Breast epithelium (tissue), 4 donors: ENCODE measurements at regions not wholly inside any gene's neighbourhood (a gene's known extent, or its start where the extent isn't known, plus 50 kb on each side); places are given as distances from the start of the nearest gene placed in this dataset.

Source experiments
- DNase-seq, 2 donors: peaks; one replicate each; pipeline ENCODE4 v3.0.0-alpha.2; 2019; ENCODE audit warnings: low spot score in 2 of 2
- H3K27ac ChIP-seq, 2 donors: fragments of 200-600 bp; sonication (generic) in 1 of 2; one replicate each; pipeline ENCODE4 v1.5.1; 2016 to 2019; ENCODE audit warnings: mild to moderate bottlenecking in 1 of 2
- H3K27me3 ChIP-seq, 2 donors: fragments of 200-600 bp; sonication (generic) in 1 of 2; one replicate each; pipeline versions ENCODE4 v1.5.1 to v1.6.0; 2017 to 2019; ENCODE audit warnings: control low read depth in 1 of 2, mild to moderate bottlenecking in 1 of 2
- H3K36me3 ChIP-seq: fragments of 200-600 bp; one replicate; pipeline ENCODE4 v1.5.1; 2019
- H3K4me1 ChIP-seq, 2 donors: fragments of 200-600 bp; sonication (generic); one replicate each; pipeline ENCODE4 v1.5.1; 2016 to 2019; ENCODE audit warnings: control low read depth in 1 of 2
- H3K4me3 ChIP-seq, 3 donors: fragments of 200-600 bp; sonication (generic); 1 replicate in 2 of 3; 2 replicates in 1 of 3; pipeline ENCODE4 v1.5.1; 2016 to 2019; ENCODE audit warnings: mild to moderate bottlenecking in 3 of 3, moderate library complexity in 2 of 3
- H3K9me3 ChIP-seq, 2 donors: fragments of 200-600 bp; sonication (generic) in 1 of 2; one replicate each; pipeline ENCODE4 v1.5.1; 2016 to 2019; ENCODE audit warnings: control low read depth in 1 of 2
- POLR2A ChIP-seq: fragments of 450-650 bp; IDR thresholded peaks from one replicate; pipeline ENCODE4 v1.6.1; 2016; ENCODE audit warnings: antibody characterized with exemption, mild to moderate bottlenecking, moderate library complexity
- POLR2AphosphoS5 ChIP-seq, 3 donors: sonication (generic); formaldehyde crosslinking; IDR thresholded peaks; one replicate each; pipeline ENCODE4 v1.6.1; 2017; ENCODE audit warnings: antibody characterized with exemption in 3 of 3
- intact Hi-C: fragments of 100-400 bp; cut with DNase I; formaldehyde crosslinking; loops from one replicate; pipeline ENCODE4 v1.15.1; 2023; ENCODE audit warnings: low total_unique reads
- TF ChIP-seq, protein P1 (sequence below), 3 donors: fragments of 450-650 bp; IDR thresholded peaks; one replicate each; pipeline ENCODE4 v1.5.1; 2016 to 2017; ENCODE audit warnings: antibody characterized with exemption in 3 of 3, mild to moderate bottlenecking in 3 of 3, moderate library complexity in 3 of 3

DNA sequence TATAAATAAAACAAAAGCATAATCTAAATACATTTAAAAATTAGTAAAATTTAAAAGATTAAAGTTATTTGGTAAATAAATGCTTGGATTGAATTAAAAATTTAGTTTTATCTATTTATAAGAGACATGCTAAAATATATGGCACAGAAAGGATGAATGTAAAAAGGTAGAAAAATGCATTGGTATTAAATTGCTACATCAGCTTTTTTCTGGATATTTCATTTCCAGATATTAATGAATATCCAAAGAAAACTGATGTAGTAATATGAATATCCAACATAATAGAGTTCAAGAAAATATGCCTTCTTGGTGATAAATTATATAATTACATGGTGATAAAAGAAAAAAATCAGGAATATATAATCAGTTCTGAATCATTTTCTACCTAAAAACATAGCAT, 1743.9 kb downstream of the RPA4 start:
- Histone ChIP-seq H3K9me3 (no peaks in the 10 kb centered on the region), H3K4me1 (no peaks in the 10 kb centered on the region), H3K27ac (no peak overlapping the region), H3K4me3 (no peak overlapping the region), H3K27me3 (no peaks in the 10 kb centered on the region), H3K36me3 (no peaks in the 10 kb centered on the region)
- intact Hi-C loops, result no loop called here
- TF ChIP-seq, protein P1, sequence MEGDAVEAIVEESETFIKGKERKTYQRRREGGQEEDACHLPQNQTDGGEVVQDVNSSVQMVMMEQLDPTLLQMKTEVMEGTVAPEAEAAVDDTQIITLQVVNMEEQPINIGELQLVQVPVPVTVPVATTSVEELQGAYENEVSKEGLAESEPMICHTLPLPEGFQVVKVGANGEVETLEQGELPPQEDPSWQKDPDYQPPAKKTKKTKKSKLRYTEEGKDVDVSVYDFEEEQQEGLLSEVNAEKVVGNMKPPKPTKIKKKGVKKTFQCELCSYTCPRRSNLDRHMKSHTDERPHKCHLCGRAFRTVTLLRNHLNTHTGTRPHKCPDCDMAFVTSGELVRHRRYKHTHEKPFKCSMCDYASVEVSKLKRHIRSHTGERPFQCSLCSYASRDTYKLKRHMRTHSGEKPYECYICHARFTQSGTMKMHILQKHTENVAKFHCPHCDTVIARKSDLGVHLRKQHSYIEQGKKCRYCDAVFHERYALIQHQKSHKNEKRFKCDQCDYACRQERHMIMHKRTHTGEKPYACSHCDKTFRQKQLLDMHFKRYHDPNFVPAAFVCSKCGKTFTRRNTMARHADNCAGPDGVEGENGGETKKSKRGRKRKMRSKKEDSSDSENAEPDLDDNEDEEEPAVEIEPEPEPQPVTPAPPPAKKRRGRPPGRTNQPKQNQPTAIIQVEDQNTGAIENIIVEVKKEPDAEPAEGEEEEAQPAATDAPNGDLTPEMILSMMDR (IDR thresholded peaks at IDR 0.05), result no peak
- TF ChIP-seq POLR2AphosphoS5 (IDR thresholded peaks at IDR 0.05) (no peak), POLR2A (no peak)
- no peak for DNase-seq

DNA sequence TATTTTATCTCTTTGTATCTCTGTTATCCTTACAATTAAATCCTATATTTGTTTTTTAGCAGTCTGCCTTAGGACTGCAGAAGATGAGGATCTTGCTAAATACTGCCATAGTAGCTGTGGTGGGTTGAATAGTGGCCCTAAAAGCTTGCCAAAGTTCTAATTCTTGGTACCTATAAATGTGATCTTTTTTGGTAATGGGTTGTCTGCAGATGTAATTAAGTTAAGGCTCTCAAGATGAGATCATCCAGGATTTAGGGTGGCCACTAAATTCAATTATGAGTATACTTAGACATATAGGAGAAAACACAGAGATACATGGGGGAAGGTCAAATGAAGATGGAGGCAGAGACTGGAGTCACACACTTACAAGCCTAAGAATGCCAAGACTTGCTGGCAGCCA, 1753.7 kb downstream of the RPA4 start:
- Histone ChIP-seq H3K4me1 (no peaks in the 10 kb centered on the region), H3K27me3 (peaks cover 0 to 12% of the 10 kb centered on the region in 2 donors), H3K4me3 (no peak overlapping the region), H3K27ac (no peak overlapping the region), H3K9me3 (peaks cover 0 to 13% of the 10 kb centered on the region in 2 donors), H3K36me3 (no peaks in the 10 kb centered on the region)
- DNase-seq, result no peak
- TF ChIP-seq, protein P1 (IDR thresholded peaks at IDR 0.05), result no peak
- no peak for TF ChIP-seq POLR2AphosphoS5 (IDR thresholded peaks at IDR 0.05)
- TF ChIP-seq POLR2A, result no peak
- intact Hi-C loops, result no loop called here

- H3K4me1 ChIP-seq, result no peaks in the 10 kb centered on the region
- intact Hi-C loops, result no loop called here
- DNase-seq, result no peak
- peaks cover 0 to 31% of the 10 kb centered on the region in 2 donors for H3K27me3 ChIP-seq
- H3K27ac ChIP-seq, result no peak overlapping the region
- no peaks in the 10 kb centered on the region for H3K9me3 ChIP-seq
- TF ChIP-seq, protein P1 (IDR thresholded peaks at IDR 0.05), result no peak
- TF ChIP-seq POLR2AphosphoS5 (IDR thresholded peaks at IDR 0.05) (no peak), POLR2A (no peak)
- H3K36me3 ChIP-seq, result no peaks in the 10 kb centered on the region
- H3K4me3 ChIP-seq, result no peak overlapping the region
Measured at GRCh38 chrX:98646351-98646750, 1762.6 kb downstream of the RPA4 start.

DNA sequence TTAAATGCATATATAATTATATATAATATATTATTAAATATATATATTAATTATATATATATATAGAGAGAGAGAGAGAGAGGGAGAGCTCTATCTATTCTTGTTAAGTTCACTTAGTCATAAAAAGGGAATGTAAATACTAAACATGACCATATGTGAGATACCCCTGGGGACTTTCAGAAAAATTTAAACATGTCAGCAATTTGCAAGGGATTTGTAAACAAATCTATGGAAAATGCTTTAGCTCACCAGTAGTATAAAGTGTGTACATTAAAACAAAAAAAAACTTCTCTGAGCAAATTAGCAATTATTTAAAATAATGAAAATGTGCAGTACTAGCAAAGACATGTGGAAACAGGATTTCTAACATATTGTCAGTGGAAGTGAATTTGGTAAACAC, 1755.5 kb downstream of the PCDH19 start:
- H3K36me3 ChIP-seq, result no peaks in the 10 kb centered on the region
- H3K27me3 ChIP-seq, result peaks cover 0 to 17% of the 10 kb centered on the region in 2 donors
- H3K9me3 ChIP-seq, result no peaks in the 10 kb centered on the region
- no peak overlapping the region for H3K27ac ChIP-seq
- DNase-seq, result no peak
- intact Hi-C loops, result no loop called here
- H3K4me1 ChIP-seq, result no peaks in the 10 kb centered on the region
- H3K4me3 ChIP-seq, result no peak overlapping the region
- TF ChIP-seq POLR2A (no peak), POLR2AphosphoS5 (IDR thresholded peaks at IDR 0.05) (no peak)
- TF ChIP-seq, protein P1 (IDR thresholded peaks at IDR 0.05), result no peak
